Progenitor cell of endocrine pancreas (in vitro differentiated cells): ENCODE measurements at regions not wholly inside any gene's neighbourhood (a gene's known extent, or its start where the extent isn't known, plus 50 kb on each side); places are given as distances from the start of the nearest gene placed in this dataset.

ENCODE experiments used
- DNase-seq: peaks from one replicate; pipeline ENCODE4 v3.0.0; 2021; ENCODE audit warnings: low spot score; ENCODE audit not compliant: unreplicated experiment
- H3K27ac Mint-ChIP-seq: 2 replicates; pipeline ENCODE4 v1.8.0; 2021; ENCODE audit warnings: mild to moderate bottlenecking, moderate library complexity, mixed read lengths
- H3K27me3 Mint-ChIP-seq: 2 replicates; pipeline ENCODE4 v1.8.0; 2021; ENCODE audit warnings: mixed read lengths
- H3K36me3 Mint-ChIP-seq: 2 replicates; pipeline ENCODE4 v1.8.0; 2022; ENCODE audit warnings: mixed read lengths; ENCODE audit not compliant: insufficient read depth
- H3K4me1 Mint-ChIP-seq: 2 replicates; pipeline ENCODE4 v1.8.0; 2021; ENCODE audit warnings: low read depth, mixed read lengths
- H3K4me3 Mint-ChIP-seq: 2 replicates; pipeline ENCODE4 v1.8.0; 2021; ENCODE audit warnings: low read depth, mild to moderate bottlenecking, moderate library complexity, mixed read lengths
- H3K9me3 Mint-ChIP-seq: 2 replicates; pipeline ENCODE4 v1.8.0; 2021; ENCODE audit warnings: low read depth, mixed read lengths
- CTCF ChIP-seq: fragments of 200-600 bp; sonication (generic); IDR thresholded peaks from one replicate; pipeline ENCODE4 v1.5.0; 2021; ENCODE audit warnings: antibody characterized with exemption, mild to moderate bottlenecking; ENCODE audit not compliant: unreplicated experiment

- Mint-ChIP-seq H3K27me3 (peaks cover 14% of the 10 kb centered on the region), H3K4me1 (peaks cover 11% of the 10 kb centered on the region), H3K9me3 (no peaks in the 10 kb centered on the region), H3K36me3 (no peaks in the 10 kb centered on the region), H3K27ac (no peak overlapping the region), H3K4me3 (no peak overlapping the region)
- DNase-seq, result no peak
- TF ChIP-seq CTCF, result no peak
Measured at GRCh38 chr7:93048136-93048930, 69.4 kb downstream of the SAMD9 start.

DNA sequence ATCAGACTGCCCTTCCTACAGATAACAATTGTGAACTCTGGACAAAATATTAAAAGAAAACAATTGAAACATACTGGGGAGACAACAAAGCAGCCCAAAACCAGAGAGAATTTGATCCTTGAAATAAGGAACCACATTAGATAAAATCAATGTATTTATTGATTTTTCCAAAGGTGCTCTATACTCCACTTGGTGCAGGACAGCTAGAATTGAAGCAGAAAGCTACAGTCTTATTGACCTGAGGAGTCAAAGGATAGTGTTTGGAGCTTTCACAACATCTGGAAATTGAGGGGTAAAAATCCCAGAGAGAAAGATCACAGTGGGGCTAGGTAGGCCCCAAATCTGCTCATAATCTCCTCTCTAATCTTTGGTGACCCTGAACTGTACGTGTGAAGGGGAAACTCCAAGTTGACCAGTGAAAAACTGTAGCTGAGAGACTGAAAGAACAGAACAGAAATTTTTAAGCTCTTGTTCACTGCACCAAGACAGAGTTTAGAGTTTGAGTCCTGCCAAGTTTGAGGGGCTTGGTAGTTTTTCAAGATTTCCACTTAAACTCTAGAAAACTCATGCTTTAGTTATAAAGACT lies 70.2 kb downstream of the SAMD9 start:
- no peak for TF ChIP-seq CTCF
- Mint-ChIP-seq H3K4me3 (no peak overlapping the region), H3K27me3 (peaks cover 14% of the 10 kb centered on the region), H3K9me3 (no peaks in the 10 kb centered on the region), H3K36me3 (no peaks in the 10 kb centered on the region), H3K4me1 (peaks cover 11% of the 10 kb centered on the region), H3K27ac (no peak overlapping the region)
- no peak for DNase-seq

GRCh38 chr7:93046641-93047040 lies 71.1 kb downstream of the SAMD9 start:
- H3K27me3 Mint-ChIP-seq, result peaks cover 14% of the 10 kb centered on the region
- H3K4me3 Mint-ChIP-seq, result no peak overlapping the region
- H3K9me3 Mint-ChIP-seq, result no peaks in the 10 kb centered on the region
- H3K4me1 Mint-ChIP-seq, result peaks cover 11% of the 10 kb centered on the region
- TF ChIP-seq CTCF, result no peak
- DNase-seq, result no peak
- no peak overlapping the region for H3K27ac Mint-ChIP-seq
- no peaks in the 10 kb centered on the region for H3K36me3 Mint-ChIP-seq

- H3K4me1 Mint-ChIP-seq, result peaks cover 11% of the 10 kb centered on the region
- H3K4me3 Mint-ChIP-seq, result no peak overlapping the region
- H3K36me3 Mint-ChIP-seq, result no peaks in the 10 kb centered on the region
- peaks cover 14% of the 10 kb centered on the region for H3K27me3 Mint-ChIP-seq
- no peak for TF ChIP-seq CTCF
- H3K27ac Mint-ChIP-seq, result no peak overlapping the region
- H3K9me3 Mint-ChIP-seq, result no peaks in the 10 kb centered on the region
- no peak for DNase-seq
Measured at GRCh38 chr7:93044147-93044810, 73.5 kb downstream of the SAMD9 start.

- no peak for DNase-seq
- Mint-ChIP-seq H3K9me3 (no peaks in the 10 kb centered on the region), H3K27ac (no peak overlapping the region), H3K4me3 (peak overlapping the region; percentile 41), H3K27me3 (peaks cover 14% of the 10 kb centered on the region), H3K36me3 (no peaks in the 10 kb centered on the region), H3K4me1 (peaks cover 11% of the 10 kb centered on the region)
- no peak for TF ChIP-seq CTCF
Measured at GRCh38 chr7:93043385-93043985, 74.3 kb downstream of the SAMD9 start.
